K562 (cell line): ENCODE measurements at regions not wholly inside any gene's neighbourhood (a gene's known extent, or its start where the extent isn't known, plus 50 kb on each side); places are given as distances from the start of the nearest gene placed in this dataset.

Source experiments
- ATAC-seq: fragments of 200-7000 bp; cut with Tn5 transposase; 3 replicates; pipeline ENCODE4 v1.9.1; 2020; ENCODE audit warnings: moderate library complexity
- BruUV-seq: library from RNA; stranded (reverse); fragments of 400-500 nt; replicated peaks from 2 replicates; lab custom pipeline; 2021; lab: Mats Ljungman, UMichigan
- CTCF ChIA-PET: fragments of 300-600 bp; formaldehyde crosslinking; extraction: SDS; loops from one replicate; lab custom pipeline; 2021; ENCODE audit warnings: low intra/inter-chr PET ratio; lab: Yijun Ruan, JAX
- POLR2A ChIA-PET: fragments of 300-600, 350-650 bp; sonication (Branson Sonifier 250); formaldehyde crosslinking; extraction: SDS; loops from one replicate; lab custom pipeline; 2021; ENCODE audit warnings: antibody characterized with exemption, inconsistent platforms; lab: Yijun Ruan, JAX
- DNase-seq, 4 experiments: peaks; one replicate each; pipeline versions ENCODE4 v3.0.0 to v3.0.0-alpha.2; 2011 to 2018; ENCODE audit warnings: low spot score in 3 of 4, mixed read lengths in 3 of 4; ENCODE audit errors: extremely low read depth in 1 of 4
- FAIRE-seq: peaks from 2 replicates; lab custom pipeline; 2011; peaks lifted over from hg19 to GRCh38; lab: Jason Lieb, UNC
- H2AFZ ChIP-seq: 2 replicates; pipeline ENCODE4 v1.6.0; 2011; ENCODE audit warnings: low read depth, low read length, control low read depth, inconsistent platforms
- H3K27ac ChIP-seq: fragments of 200-600 bp; 3 replicates; pipeline ENCODE4 v1.8.0; 2011; ENCODE audit warnings: low read depth, mild to moderate bottlenecking, control low read depth, inconsistent platforms, low read length, moderate library complexity, mixed read lengths; ENCODE audit errors: extremely low read depth
- H3K27me3 ChIP-seq, 2 experiments: fragments of 300-600 bp in 1 of 2; 2 replicates in 1 of 2; 3 replicates in 1 of 2; pipeline versions ENCODE4 v1.6.0 to v1.8.0; 2011; ENCODE audit warnings: inconsistent platforms in 2 of 2, low read length in 2 of 2, mild to moderate bottlenecking in 1 of 2, mixed read lengths in 1 of 2, moderate library complexity in 1 of 2; ENCODE audit not compliant: control insufficient read depth in 2 of 2, insufficient read depth in 2 of 2
- H3K36me3 ChIP-seq: fragments of 300-600 bp; 3 replicates; pipeline ENCODE4 v1.8.0; 2011; ENCODE audit warnings: mild to moderate bottlenecking, low read length, inconsistent platforms; ENCODE audit not compliant: control insufficient read depth, insufficient read depth
- H3K4me1 ChIP-seq, 2 experiments: fragments of 200-600 bp in 1 of 2; replicated peaks in 1 of 2; 2 replicates in 1 of 2; 3 replicates in 1 of 2; pipeline versions ENCODE4 v1.5.1 to v1.8.0; 2011; ENCODE audit warnings: inconsistent platforms in 2 of 2, low read length in 2 of 2, mild to moderate bottlenecking in 1 of 2, mixed read lengths in 1 of 2, moderate library complexity in 1 of 2; ENCODE audit not compliant: control insufficient read depth in 2 of 2, insufficient read depth in 2 of 2
- H3K4me2 ChIP-seq: 2 replicates; pipeline ENCODE4 v1.6.1; 2011; ENCODE audit warnings: low read length, control low read depth, inconsistent platforms, mixed read lengths; ENCODE audit not compliant: insufficient read depth
- H3K4me3 ChIP-seq: fragments of 200-600 bp; sonication (generic), shearing (Covaris generic); 2 replicates; pipeline ENCODE4 v1.5.1; 2016; ENCODE audit warnings: control low read depth, inconsistent platforms
- H3K79me2 ChIP-seq: fragments of 200-600 bp; 3 replicates; pipeline ENCODE4 v1.8.0; 2011; ENCODE audit warnings: low read length, inconsistent platforms; ENCODE audit not compliant: control insufficient read depth, insufficient read depth
- H3K9ac ChIP-seq, 2 experiments: 2 replicates each; pipeline versions ENCODE4 v1.6.0 to v1.6.1; 2011; ENCODE audit warnings: low read depth in 2 of 2, low read length in 2 of 2, control low read depth in 1 of 2, inconsistent platforms in 1 of 2, mild to moderate bottlenecking in 1 of 2, mixed read lengths in 1 of 2; ENCODE audit not compliant: insufficient read depth in 1 of 2
- H3K9me1 ChIP-seq: one replicate; pipeline ENCODE4 v1.6.0; 2011; ENCODE audit warnings: inconsistent platforms, mild to moderate bottlenecking, low read length, moderate library complexity; ENCODE audit not compliant: control insufficient read depth, insufficient read depth
- H3K9me3 ChIP-seq: replicated peaks from 2 replicates; pipeline ENCODE4 v1.5.1; 2011; ENCODE audit warnings: low read depth, low read length, inconsistent platforms; ENCODE audit not compliant: control insufficient read depth, insufficient read depth
- H4K20me1 ChIP-seq: replicated peaks from 2 replicates; pipeline ENCODE4 v1.6.1; 2011; ENCODE audit warnings: low read length, inconsistent platforms, mixed read lengths; ENCODE audit not compliant: control insufficient read depth, insufficient read depth
- ATF1 ChIP-seq, 2 experiments: fragments of 450-650 bp in 1 of 2; IDR thresholded peaks; 2 replicates each; pipeline ENCODE4 v1.6.1; 2016; ENCODE audit warnings: missing compliant biosample characterization in 1 of 2, missing genetic modification characterization in 1 of 2
- CBFA2T2 ChIP-seq: fragments of 450-650 bp; conservative IDR thresholded peaks from 2 replicates; pipeline ENCODE4 v1.6.1; 2017; ENCODE audit warnings: mild to moderate bottlenecking
- KDM5B ChIP-seq: fragments of 200-600 bp; sonication (generic); IDR thresholded peaks from 2 replicates; pipeline ENCODE4 v1.6.1; 2012; ENCODE audit warnings: low read depth, mild to moderate bottlenecking, moderate library complexity, low read length, control low read depth, inconsistent platforms; ENCODE audit not compliant: insufficient replicate concordance
- KLF16 ChIP-seq: IDR thresholded peaks from 2 replicates; pipeline ENCODE4 v1.6.1; 2016; ENCODE audit warnings: antibody characterized with exemption
- LEF1 ChIP-seq: fragments of 450-650 bp; IDR thresholded peaks from 2 replicates; pipeline ENCODE4 v1.6.1; 2016; ENCODE audit warnings: mild to moderate bottlenecking
- MEIS2 ChIP-seq: fragments of 450-650 bp; IDR thresholded peaks from 2 replicates; pipeline ENCODE4 v1.6.1; 2014; ENCODE audit warnings: mild to moderate bottlenecking; ENCODE audit not compliant: partially characterized antibody
- NCOA6 ChIP-seq: fragments of 450-650 bp; IDR thresholded peaks from 2 replicates; pipeline ENCODE4 v1.6.1; 2017; ENCODE audit warnings: mild to moderate bottlenecking
- NR2C1 ChIP-seq, 2 experiments: fragments of 450-650 bp; IDR thresholded peaks; 2 replicates each; pipeline ENCODE4 v1.6.1; 2017; ENCODE audit warnings: mild to moderate bottlenecking in 2 of 2, antibody characterized with exemption in 1 of 2, inconsistent platforms in 1 of 2, missing compliant biosample characterization in 1 of 2, missing genetic modification characterization in 1 of 2
- POU5F1 ChIP-seq: fragments of 150-350 bp; IDR thresholded peaks from 2 replicates; pipeline ENCODE4 v1.6.1; 2014; ENCODE audit warnings: borderline replicate concordance, low read length, low read depth, mild to moderate bottlenecking; ENCODE audit not compliant: partially characterized antibody
- RBM34 ChIP-seq: fragments of 200-400 bp; formaldehyde crosslinking; IDR thresholded peaks from 2 replicates; pipeline ENCODE4 v1.6.1; 2018; ENCODE audit warnings: low read length, borderline replicate concordance; ENCODE audit not compliant: insufficient read depth
- ZNF347 ChIP-seq: fragments of 450-650 bp; formaldehyde crosslinking; IDR thresholded peaks from 2 replicates; pipeline ENCODE4 v1.4.0; 2020; ENCODE audit warnings: low read depth, mild to moderate bottlenecking, moderate library complexity
- ZNF785 ChIP-seq: fragments of 250-450 bp; sonication (Bioruptor Pico); IDR thresholded peaks from 2 replicates; pipeline ENCODE4 v1.4.0; 2020; ENCODE audit warnings: mild to moderate bottlenecking
- ZNF830 ChIP-seq: fragments of 250-450 bp; sonication (Bioruptor Pico); IDR thresholded peaks from 2 replicates; pipeline ENCODE4 v1.5.0; 2021; ENCODE audit warnings: mild to moderate bottlenecking
- WGBS: fragments of 100-300 bp; shearing (Covaris generic); methylation state at CpG from one replicate; pipeline ENCODE4 v1.1.6; 2016; ENCODE audit warnings: low coverage, mixed read lengths; ENCODE audit not compliant: insufficient coverage; ENCODE audit errors: missing lambda C conversion rate; 5-methylcytosine and 5-hydroxymethylcytosine counted together
- in situ Hi-C: fragments of 300-500 bp; cut with MboI; formaldehyde crosslinking; loops from 4 replicates; pipeline ENCODE4 v1.15.0; 2018; ENCODE audit warnings: inconsistent platforms, mixed read lengths
- intact Hi-C: fragments of 100-400 bp; cut with micrococcal nuclease; formaldehyde crosslinking; loops from 2 replicates; pipeline ENCODE4 v1.14.2; 2022
- TF ChIP-seq, protein P1 (sequence below): fragments of 250-450 bp; sonication (Bioruptor Pico); IDR thresholded peaks from 2 replicates; pipeline ENCODE4 v1.8.0; 2022; ENCODE audit warnings: moderate library complexity, mild to moderate bottlenecking, inconsistent platforms

- TF ChIP-seq, protein P1, sequence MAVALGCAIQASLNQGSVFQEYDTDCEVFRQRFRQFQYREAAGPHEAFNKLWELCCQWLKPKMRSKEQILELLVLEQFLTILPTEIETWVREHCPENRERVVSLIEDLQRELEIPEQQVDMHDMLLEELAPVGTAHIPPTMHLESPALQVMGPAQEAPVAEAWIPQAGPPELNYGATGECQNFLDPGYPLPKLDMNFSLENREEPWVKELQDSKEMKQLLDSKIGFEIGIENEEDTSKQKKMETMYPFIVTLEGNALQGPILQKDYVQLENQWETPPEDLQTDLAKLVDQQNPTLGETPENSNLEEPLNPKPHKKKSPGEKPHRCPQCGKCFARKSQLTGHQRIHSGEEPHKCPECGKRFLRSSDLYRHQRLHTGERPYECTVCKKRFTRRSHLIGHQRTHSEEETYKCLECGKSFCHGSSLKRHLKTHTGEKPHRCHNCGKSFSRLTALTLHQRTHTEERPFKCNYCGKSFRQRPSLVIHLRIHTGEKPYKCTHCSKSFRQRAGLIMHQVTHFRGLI: no peak
- TF ChIP-seq POU5F1 (no peak), ZNF347 (CRISPR knock-in tag) (no peak), KLF16 (no peak), NR2C1 (IDR thresholded peaks at IDR 0.05) (no peak), NR2C1 (tag; IDR thresholded peaks at IDR 0.05) (no peak), MEIS2 (no peak), RBM34 (no peak), KDM5B (no peak)
These were observed 274.2 kb downstream of the TTC6 start (continued) for GRCh38 chr14:37869633-37870032.

DNA sequence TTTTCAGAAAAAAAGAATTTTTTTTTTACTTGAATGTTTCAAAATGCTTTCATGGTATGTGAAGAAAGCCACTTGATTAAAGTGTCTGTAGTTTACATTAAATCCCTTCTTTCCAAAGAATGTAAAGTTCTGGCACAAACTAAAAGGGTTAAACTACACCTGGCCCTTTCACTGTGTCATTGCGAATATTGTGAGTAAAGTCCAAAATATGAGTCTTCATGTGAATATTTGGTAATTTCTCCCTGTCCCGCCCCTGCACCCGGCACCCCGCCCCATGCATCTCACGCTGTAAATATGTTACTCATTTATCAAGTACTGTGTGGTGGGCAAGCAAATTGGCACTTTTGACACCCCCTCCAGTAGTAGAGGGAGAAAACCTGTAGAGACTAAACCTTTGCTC lies 274.7 kb downstream of the TTC6 start:
- H3K9me1 ChIP-seq: no peaks in the 10 kb centered on the region
- no peaks in the 10 kb centered on the region for H3K79me2 ChIP-seq
- ChIA-PET POLR2A (no interaction called here), CTCF (no interaction called here)
- no peak overlapping the region for H3K27ac ChIP-seq
- H3K4me2 ChIP-seq: no peak overlapping the region
- no peak overlapping the region for H3K4me3 ChIP-seq
- TF ChIP-seq NCOA6 (no peak), ZNF785 (CRISPR knock-in tag) (no peak), LEF1 (no peak), CBFA2T2 (no peak), ATF1 (CRISPR knock-in tag; IDR thresholded peaks at IDR 0.05) (no peak), ATF1 (tag; IDR thresholded peaks at IDR 0.05) (no peak), ZNF830 (CRISPR knock-in tag) (no peak)
- H3K27me3 ChIP-seq: no peaks in the 10 kb centered on the region; a peak in 1 of 5 replicates
- no peak for FAIRE-seq
- no peaks in the 10 kb centered on the region for H3K36me3 ChIP-seq
- H3K4me1 ChIP-seq: no peaks in the 10 kb centered on the region; a peak in 1 of 5 replicates
- no peak for DNase-seq
- H4K20me1 ChIP-seq: no peaks in the 10 kb centered on the region
- ATAC-seq: no peak
- no TSS peak for BruUV-seq
- 0% methylated on average over 5 of the region's 5 CpGs for WGBS
- in situ Hi-C loops: loop anchor here (5.0 to 10.0 kb wide), 2 partner anchors 155 to 618 kb away; no protein-coding TSS in a partner anchor
- H3K9ac ChIP-seq: no peak overlapping the region
- no peaks in the 10 kb centered on the region for H3K9me3 ChIP-seq
- no peak overlapping the region for H2AFZ ChIP-seq
- intact Hi-C loops: no loop called here
